ENCODE measurements at regions not wholly inside any gene's neighbourhood (a gene's known extent, or its start where the extent isn't known, plus 50 kb on each side); places are given as distances from the start of the nearest gene placed in this dataset.

DNA sequence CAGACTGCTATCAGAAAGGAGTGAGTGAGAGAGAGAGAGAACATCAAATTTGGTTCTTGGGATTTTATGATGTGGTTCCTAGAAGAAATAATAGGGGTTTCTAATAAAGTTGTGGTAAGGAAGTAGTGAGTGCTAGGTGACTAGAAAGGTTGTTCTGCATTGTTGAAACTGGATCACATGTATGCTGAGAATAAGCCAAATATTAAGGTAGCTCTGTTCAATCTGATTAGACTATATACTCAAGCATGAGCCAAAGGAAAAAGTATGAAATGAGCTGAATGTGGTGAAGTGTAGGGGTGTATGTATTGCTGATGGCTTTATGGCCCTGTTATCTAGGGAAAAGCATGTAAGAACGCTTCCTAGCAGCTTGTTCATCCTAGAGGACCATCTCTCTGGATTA, 63.0 kb upstream of the IMPG1 start:
- H3K27ac ChIP-seq = no peak overlapping the region
- H3F3A ChIP-seq (ENCODE audit: low read depth) = no peaks in the 10 kb centered on the region
- H4K20me1 ChIP-seq (ENCODE audit: low read depth) = no peaks in the 10 kb centered on the region
- no peak overlapping the region for H3K4me2 ChIP-seq
- no peak overlapping the region for H3K4me3 ChIP-seq
- no peaks in the 10 kb centered on the region for H3K36me3 ChIP-seq
- H3K9ac ChIP-seq = no peak overlapping the region
- no peaks in the 10 kb centered on the region for H3K4me1 ChIP-seq
- no peaks in the 10 kb centered on the region for H3K9me3 ChIP-seq (ENCODE audit: low read depth)
- no peaks in the 10 kb centered on the region for H3K27me3 Mint-ChIP-seq (ENCODE audit: insufficient read depth, low read depth)
- H3K4me3 Mint-ChIP-seq = no peak overlapping the region
- no peak overlapping the region for H2AFZ ChIP-seq (replicated peaks)
- peaks cover 4% of the 10 kb centered on the region for H3K9me3 Mint-ChIP-seq
- no peaks in the 10 kb centered on the region for H3K36me3 Mint-ChIP-seq
- H3K27me3 ChIP-seq = no peaks in the 10 kb centered on the region
- no peak overlapping the region for H3K27ac Mint-ChIP-seq
- no peaks in the 10 kb centered on the region for H3K4me1 Mint-ChIP-seq
- DNase-seq (ENCODE audit: low spot score) = no peak
- TF ChIP-seq EZH2 (IDR thresholded peaks at IDR 0.05) = no peak
- no peak for TF ChIP-seq EZH2phosphoT487 (IDR thresholded peaks at IDR 0.05)
- TF ChIP-seq CTCF (IDR thresholded peaks at IDR 0.05) = no peak
- no peaks in the 10 kb centered on the region for H3K79me2 ChIP-seq (ENCODE audit: low read depth)

DNA sequence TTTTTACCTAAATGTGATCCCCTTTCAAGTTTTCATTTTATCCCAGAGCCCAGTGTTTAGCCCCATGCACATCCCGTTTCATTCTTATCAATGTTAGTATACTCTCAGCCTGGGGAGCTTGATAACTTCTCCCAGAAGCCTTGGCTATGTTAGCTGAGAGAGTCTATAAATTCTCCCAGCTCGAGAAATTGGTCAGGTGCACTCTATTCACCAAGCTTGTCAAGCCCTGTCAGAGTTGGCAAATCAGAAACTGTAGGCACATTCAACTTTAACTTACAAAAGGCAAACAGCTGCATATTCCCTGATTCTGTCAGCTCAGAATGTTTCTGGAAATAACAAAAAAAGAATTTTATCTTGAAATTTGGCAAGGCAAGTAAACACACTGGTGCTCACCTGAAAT, 62.2 kb upstream of the IMPG1 start:
- no peak for TF ChIP-seq EZH2phosphoT487 (IDR thresholded peaks at IDR 0.05)
- TF ChIP-seq CTCF (IDR thresholded peaks at IDR 0.05) = no peak
- TF ChIP-seq EZH2 (IDR thresholded peaks at IDR 0.05) = no peak
- no peaks in the 10 kb centered on the region for H4K20me1 ChIP-seq (ENCODE audit: low read depth)
- H3K36me3 ChIP-seq = no peaks in the 10 kb centered on the region
- H3K4me1 ChIP-seq = no peaks in the 10 kb centered on the region
- no peak overlapping the region for H3K4me2 ChIP-seq
- no peak overlapping the region for H3K27ac Mint-ChIP-seq
- no peak for DNase-seq (ENCODE audit: low spot score)
- no peaks in the 10 kb centered on the region for H3K27me3 ChIP-seq
- H3K27me3 Mint-ChIP-seq (ENCODE audit: insufficient read depth, low read depth) = no peaks in the 10 kb centered on the region
- no peaks in the 10 kb centered on the region for H3F3A ChIP-seq (ENCODE audit: low read depth)
- no peaks in the 10 kb centered on the region for H3K9me3 ChIP-seq (ENCODE audit: low read depth)
- H3K79me2 ChIP-seq (ENCODE audit: low read depth) = no peaks in the 10 kb centered on the region
- H3K4me3 ChIP-seq = no peak overlapping the region
- H3K4me1 Mint-ChIP-seq = no peaks in the 10 kb centered on the region
- H2AFZ ChIP-seq (replicated peaks) = no peak overlapping the region
- H3K27ac ChIP-seq = no peak overlapping the region
- H3K9ac ChIP-seq = no peak overlapping the region
- no peak overlapping the region for H3K4me3 Mint-ChIP-seq
- no peaks in the 10 kb centered on the region for H3K36me3 Mint-ChIP-seq
- H3K9me3 Mint-ChIP-seq = peaks cover 4% of the 10 kb centered on the region

GRCh38 chr6:76124018-76124417, 51.6 kb upstream of the IMPG1 start:
- Histone ChIP-seq H4K20me1 (ENCODE audit: low read depth) (no peaks in the 10 kb centered on the region), H3K4me3 (no peak overlapping the region), H3K27me3 (peaks cover 5% of the 10 kb centered on the region), H3K4me1 (peaks cover 13% of the 10 kb centered on the region), H3K9me3 (ENCODE audit: low read depth) (no peaks in the 10 kb centered on the region), H3K79me2 (ENCODE audit: low read depth) (no peaks in the 10 kb centered on the region), H3F3A (ENCODE audit: low read depth) (peaks cover 4% of the 10 kb centered on the region), H3K4me2 (no peak overlapping the region), H3K9ac (no peak overlapping the region), H3K27ac (no peak overlapping the region), H3K36me3 (no peaks in the 10 kb centered on the region), H2AFZ (replicated peaks) (no peak overlapping the region)
- Mint-ChIP-seq H3K4me3 (no peak overlapping the region), H3K36me3 (no peaks in the 10 kb centered on the region), H3K9me3 (peaks cover 2% of the 10 kb centered on the region), H3K27ac (no peak overlapping the region), H3K27me3 (ENCODE audit: insufficient read depth, low read depth) (peaks cover 2% of the 10 kb centered on the region), H3K4me1 (peaks cover 3% of the 10 kb centered on the region)
- TF ChIP-seq EZH2 (IDR thresholded peaks at IDR 0.05) (no peak), CTCF (IDR thresholded peaks at IDR 0.05) (no peak), EZH2phosphoT487 (IDR thresholded peaks at IDR 0.05) (no peak)
- DNase-seq (ENCODE audit: low spot score) = no peak
